K562 (cell line): ENCODE measurements at regions not wholly inside any gene's neighbourhood (a gene's known extent, or its start where the extent isn't known, plus 50 kb on each side); places are given as distances from the start of the nearest gene placed in this dataset.

ENCODE experiments used
- ATAC-seq: fragments of 200-7000 bp; cut with Tn5 transposase; 3 replicates; pipeline ENCODE4 v1.9.1; 2020; ENCODE audit warnings: moderate library complexity
- BruUV-seq: library from RNA; stranded (reverse); fragments of 400-500 nt; replicated peaks from 2 replicates; lab custom pipeline; 2021; lab: Mats Ljungman, UMichigan
- CTCF ChIA-PET: fragments of 300-600 bp; formaldehyde crosslinking; extraction: SDS; loops from one replicate; lab custom pipeline; 2021; ENCODE audit warnings: low intra/inter-chr PET ratio; lab: Yijun Ruan, JAX
- POLR2A ChIA-PET: fragments of 300-600, 350-650 bp; sonication (Branson Sonifier 250); formaldehyde crosslinking; extraction: SDS; loops from one replicate; lab custom pipeline; 2021; ENCODE audit warnings: antibody characterized with exemption, inconsistent platforms; lab: Yijun Ruan, JAX
- DNase-seq, 4 experiments: peaks; one replicate each; pipeline versions ENCODE4 v3.0.0 to v3.0.0-alpha.2; 2011 to 2018; ENCODE audit warnings: low spot score in 3 of 4, mixed read lengths in 3 of 4; ENCODE audit errors: extremely low read depth in 1 of 4
- FAIRE-seq: peaks from 2 replicates; lab custom pipeline; 2011; peaks lifted over from hg19 to GRCh38; lab: Jason Lieb, UNC
- H2AFZ ChIP-seq: 2 replicates; pipeline ENCODE4 v1.6.0; 2011; ENCODE audit warnings: low read depth, low read length, control low read depth, inconsistent platforms
- H3K27ac ChIP-seq: fragments of 200-600 bp; 3 replicates; pipeline ENCODE4 v1.8.0; 2011; ENCODE audit warnings: low read depth, mild to moderate bottlenecking, control low read depth, inconsistent platforms, low read length, moderate library complexity, mixed read lengths; ENCODE audit errors: extremely low read depth
- H3K27me3 ChIP-seq, 2 experiments: fragments of 300-600 bp in 1 of 2; 2 replicates in 1 of 2; 3 replicates in 1 of 2; pipeline versions ENCODE4 v1.6.0 to v1.8.0; 2011; ENCODE audit warnings: inconsistent platforms in 2 of 2, low read length in 2 of 2, mild to moderate bottlenecking in 1 of 2, mixed read lengths in 1 of 2, moderate library complexity in 1 of 2; ENCODE audit not compliant: control insufficient read depth in 2 of 2, insufficient read depth in 2 of 2
- H3K36me3 ChIP-seq: fragments of 300-600 bp; 3 replicates; pipeline ENCODE4 v1.8.0; 2011; ENCODE audit warnings: mild to moderate bottlenecking, low read length, inconsistent platforms; ENCODE audit not compliant: control insufficient read depth, insufficient read depth
- H3K4me1 ChIP-seq, 2 experiments: fragments of 200-600 bp in 1 of 2; replicated peaks in 1 of 2; 2 replicates in 1 of 2; 3 replicates in 1 of 2; pipeline versions ENCODE4 v1.5.1 to v1.8.0; 2011; ENCODE audit warnings: inconsistent platforms in 2 of 2, low read length in 2 of 2, mild to moderate bottlenecking in 1 of 2, mixed read lengths in 1 of 2, moderate library complexity in 1 of 2; ENCODE audit not compliant: control insufficient read depth in 2 of 2, insufficient read depth in 2 of 2
- H3K4me2 ChIP-seq: 2 replicates; pipeline ENCODE4 v1.6.1; 2011; ENCODE audit warnings: low read length, control low read depth, inconsistent platforms, mixed read lengths; ENCODE audit not compliant: insufficient read depth
- H3K4me3 ChIP-seq: fragments of 200-600 bp; sonication (generic), shearing (Covaris generic); 2 replicates; pipeline ENCODE4 v1.5.1; 2016; ENCODE audit warnings: control low read depth, inconsistent platforms
- H3K79me2 ChIP-seq: fragments of 200-600 bp; 3 replicates; pipeline ENCODE4 v1.8.0; 2011; ENCODE audit warnings: low read length, inconsistent platforms; ENCODE audit not compliant: control insufficient read depth, insufficient read depth
- H3K9ac ChIP-seq, 2 experiments: 2 replicates each; pipeline versions ENCODE4 v1.6.0 to v1.6.1; 2011; ENCODE audit warnings: low read depth in 2 of 2, low read length in 2 of 2, control low read depth in 1 of 2, inconsistent platforms in 1 of 2, mild to moderate bottlenecking in 1 of 2, mixed read lengths in 1 of 2; ENCODE audit not compliant: insufficient read depth in 1 of 2
- H3K9me1 ChIP-seq: one replicate; pipeline ENCODE4 v1.6.0; 2011; ENCODE audit warnings: inconsistent platforms, mild to moderate bottlenecking, low read length, moderate library complexity; ENCODE audit not compliant: control insufficient read depth, insufficient read depth
- H3K9me3 ChIP-seq: replicated peaks from 2 replicates; pipeline ENCODE4 v1.5.1; 2011; ENCODE audit warnings: low read depth, low read length, inconsistent platforms; ENCODE audit not compliant: control insufficient read depth, insufficient read depth
- H4K20me1 ChIP-seq: replicated peaks from 2 replicates; pipeline ENCODE4 v1.6.1; 2011; ENCODE audit warnings: low read length, inconsistent platforms, mixed read lengths; ENCODE audit not compliant: control insufficient read depth, insufficient read depth
- PCBP1 ChIP-seq: fragments of 200-400 bp; formaldehyde crosslinking; IDR thresholded peaks from 2 replicates; pipeline ENCODE4 v1.6.1; 2018; ENCODE audit warnings: mild to moderate bottlenecking, low read depth, low read length; ENCODE audit not compliant: poor library complexity, severe bottlenecking
- RBM15 ChIP-seq: fragments of 200-400 bp; formaldehyde crosslinking; IDR thresholded peaks from 2 replicates; pipeline ENCODE4 v1.6.1; 2018; ENCODE audit warnings: mild to moderate bottlenecking, low read length, moderate library complexity; ENCODE audit not compliant: insufficient read depth
- U2AF1 ChIP-seq: fragments of 200-400 bp; formaldehyde crosslinking; optimal IDR thresholded peaks from 2 replicates; pipeline ENCODE3; 2017; ENCODE audit warnings: mild to moderate bottlenecking, low read depth, low read length, moderate library complexity
- XRCC5 ChIP-seq: fragments of 200-400 bp; formaldehyde crosslinking; IDR thresholded peaks from 2 replicates; pipeline ENCODE4 v1.6.1; 2017; ENCODE audit warnings: low read depth, mild to moderate bottlenecking, low read length
- ZNF184 ChIP-seq: sonication (generic); formaldehyde crosslinking; IDR thresholded peaks from 2 replicates; pipeline ENCODE4 v1.5.0; 2020; ENCODE audit warnings: missing genetic modification reagents
- ZNF764 ChIP-seq: fragments of 250-450 bp; sonication (Bioruptor Pico); IDR thresholded peaks from 2 replicates; pipeline ENCODE4 v1.4.0; 2020; ENCODE audit warnings: low read depth, mild to moderate bottlenecking, moderate library complexity
- WGBS: fragments of 100-300 bp; shearing (Covaris generic); methylation state at CpG from one replicate; pipeline ENCODE4 v1.1.6; 2016; ENCODE audit warnings: low coverage, mixed read lengths; ENCODE audit not compliant: insufficient coverage; ENCODE audit errors: missing lambda C conversion rate; 5-methylcytosine and 5-hydroxymethylcytosine counted together
- in situ Hi-C: fragments of 300-500 bp; cut with MboI; formaldehyde crosslinking; loops from 4 replicates; pipeline ENCODE4 v1.15.0; 2018; ENCODE audit warnings: inconsistent platforms, mixed read lengths
- intact Hi-C: fragments of 100-400 bp; cut with micrococcal nuclease; formaldehyde crosslinking; loops from 2 replicates; pipeline ENCODE4 v1.14.2; 2022
- TF ChIP-seq, protein P1 (sequence below), 3 experiments: IDR thresholded peaks in 2 of 3; conservative IDR thresholded peaks in 1 of 3; 2 replicates each; pipeline ENCODE4 v1.5.1; 2011 to 2012; ENCODE audit warnings: low read length in 3 of 3, mild to moderate bottlenecking in 3 of 3, control low read depth in 2 of 3, improper control_type of control experiment in 1 of 3, inconsistent platforms in 1 of 3, low read depth in 1 of 3, mixed read lengths in 1 of 3, moderate library complexity in 1 of 3; ENCODE audit not compliant: insufficient read depth in 2 of 3
- TF ChIP-seq, protein P2 (sequence below): fragments of 450-650 bp; IDR thresholded peaks from 2 replicates; pipeline ENCODE4 v1.6.1; 2017; ENCODE audit warnings: mild to moderate bottlenecking, moderate library complexity
- TF ChIP-seq, protein P3 (sequence below), 2 experiments: fragments of 450-650 bp; conservative IDR thresholded peaks; 2 replicates each; pipeline ENCODE4 v1.6.1; 2017; ENCODE audit warnings: mild to moderate bottlenecking in 2 of 2, moderate library complexity in 2 of 2
- TF ChIP-seq, protein P4 (sequence below), 2 experiments: fragments of 450-650 bp; IDR thresholded peaks; 2 replicates each; pipeline ENCODE4 v1.6.1; 2018; ENCODE audit warnings: mild to moderate bottlenecking in 2 of 2, low read depth in 1 of 2; ENCODE audit not compliant: partially characterized antibody in 2 of 2

DNA sequence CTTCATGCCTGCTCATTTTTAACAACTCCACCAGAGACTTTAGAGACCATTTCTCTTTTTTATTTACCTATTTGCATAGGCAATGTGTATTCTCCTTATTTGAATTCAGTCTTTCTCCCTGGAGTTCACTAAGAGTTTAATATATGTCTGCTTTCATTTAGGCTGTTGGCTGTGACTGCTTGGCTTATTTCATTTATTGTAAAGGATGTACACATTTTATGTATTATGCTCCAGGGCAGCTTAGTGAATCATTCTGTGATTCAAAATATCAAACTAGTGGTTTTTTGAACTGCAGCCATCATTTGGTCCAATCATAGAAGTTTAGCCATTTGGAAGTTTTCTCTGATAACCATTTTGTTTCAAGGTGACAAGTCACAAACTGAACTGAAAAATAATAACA, 229.6 kb downstream of the LPIN1 start (continued):
- TF ChIP-seq, protein P1, sequence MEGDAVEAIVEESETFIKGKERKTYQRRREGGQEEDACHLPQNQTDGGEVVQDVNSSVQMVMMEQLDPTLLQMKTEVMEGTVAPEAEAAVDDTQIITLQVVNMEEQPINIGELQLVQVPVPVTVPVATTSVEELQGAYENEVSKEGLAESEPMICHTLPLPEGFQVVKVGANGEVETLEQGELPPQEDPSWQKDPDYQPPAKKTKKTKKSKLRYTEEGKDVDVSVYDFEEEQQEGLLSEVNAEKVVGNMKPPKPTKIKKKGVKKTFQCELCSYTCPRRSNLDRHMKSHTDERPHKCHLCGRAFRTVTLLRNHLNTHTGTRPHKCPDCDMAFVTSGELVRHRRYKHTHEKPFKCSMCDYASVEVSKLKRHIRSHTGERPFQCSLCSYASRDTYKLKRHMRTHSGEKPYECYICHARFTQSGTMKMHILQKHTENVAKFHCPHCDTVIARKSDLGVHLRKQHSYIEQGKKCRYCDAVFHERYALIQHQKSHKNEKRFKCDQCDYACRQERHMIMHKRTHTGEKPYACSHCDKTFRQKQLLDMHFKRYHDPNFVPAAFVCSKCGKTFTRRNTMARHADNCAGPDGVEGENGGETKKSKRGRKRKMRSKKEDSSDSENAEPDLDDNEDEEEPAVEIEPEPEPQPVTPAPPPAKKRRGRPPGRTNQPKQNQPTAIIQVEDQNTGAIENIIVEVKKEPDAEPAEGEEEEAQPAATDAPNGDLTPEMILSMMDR (IDR thresholded peaks at IDR 0.05 in 2 of 3, conservative IDR thresholded peaks at IDR 0.05 in 1 of 3; ENCODE audit: insufficient read depth in 2 of 3, low read depth in 1 of 3, low read length in 3 of 3) = no peak

DNA sequence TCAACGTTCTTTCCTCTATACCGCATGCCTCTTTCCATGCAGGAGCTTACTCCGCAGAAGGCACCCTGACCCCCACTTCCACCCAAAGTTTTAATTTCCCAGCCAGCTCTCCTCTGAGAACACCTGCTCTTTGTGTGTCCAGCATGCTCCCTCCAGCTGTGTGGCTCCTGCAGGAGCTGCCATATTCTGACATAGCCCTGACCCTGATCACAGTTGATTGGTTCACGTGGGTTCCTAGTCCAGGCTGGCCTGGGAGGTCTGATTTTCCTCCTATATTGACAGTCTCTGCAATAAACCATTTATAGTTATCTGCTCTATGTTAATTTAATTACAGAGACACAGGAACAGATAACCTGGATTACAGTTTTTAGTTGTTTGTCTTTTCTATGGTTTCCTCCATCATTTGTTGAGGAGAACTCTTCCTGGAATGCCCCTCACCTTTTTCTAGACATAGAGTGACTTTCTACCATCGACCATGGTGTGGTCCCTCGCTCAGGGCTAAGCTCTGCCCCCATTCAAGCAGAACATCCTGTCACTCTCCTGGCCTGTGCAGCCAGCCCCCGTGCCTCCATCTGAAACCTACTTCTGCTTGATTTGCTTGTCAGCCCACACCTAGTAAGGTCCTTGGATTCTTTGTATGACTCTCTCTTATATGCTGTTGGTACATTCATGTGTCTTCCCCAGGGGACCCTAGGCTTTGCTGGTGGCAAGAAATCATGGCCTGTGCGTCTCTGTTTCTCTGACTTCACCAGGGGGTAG, 231.5 kb downstream of the LPIN1 start:
- Histone ChIP-seq H3K79me2 (no peaks in the 10 kb centered on the region), H2AFZ (no peak overlapping the region), H3K9ac (no peak overlapping the region), H3K27ac (no peak overlapping the region), H3K27me3 (no peaks in the 10 kb centered on the region), H3K4me3 (no peak overlapping the region), H3K9me3 (peaks cover 10% of the 10 kb centered on the region), H3K4me1 (no peaks in the 10 kb centered on the region), H4K20me1 (no peaks in the 10 kb centered on the region), H3K36me3 (no peaks in the 10 kb centered on the region), H3K9me1 (no peaks in the 10 kb centered on the region), H3K4me2 (no peak overlapping the region)
- in situ Hi-C loops (no loop called here), intact Hi-C loops (no loop called here)
- FAIRE-seq (no peak), DNase-seq (no peak), ATAC-seq (no peak)
- BruUV-seq = no TSS peak
- ChIA-PET POLR2A (interaction anchor here (0.8 to 1.5 kb wide), 3 partner anchors 10 to 36 kb away, joined by 3 to 4 read pairs (median 3); no protein-coding TSS in a partner anchor), CTCF (no interaction called here)
- WGBS = 55% methylated on average over 8 of the region's 8 CpGs
- no peak for TF ChIP-seq PCBP1
- no peak for TF ChIP-seq XRCC5
- TF ChIP-seq ZNF184 (CRISPR knock-in tag) = no peak
- no peak for TF ChIP-seq RBM15
- TF ChIP-seq, protein P2, sequence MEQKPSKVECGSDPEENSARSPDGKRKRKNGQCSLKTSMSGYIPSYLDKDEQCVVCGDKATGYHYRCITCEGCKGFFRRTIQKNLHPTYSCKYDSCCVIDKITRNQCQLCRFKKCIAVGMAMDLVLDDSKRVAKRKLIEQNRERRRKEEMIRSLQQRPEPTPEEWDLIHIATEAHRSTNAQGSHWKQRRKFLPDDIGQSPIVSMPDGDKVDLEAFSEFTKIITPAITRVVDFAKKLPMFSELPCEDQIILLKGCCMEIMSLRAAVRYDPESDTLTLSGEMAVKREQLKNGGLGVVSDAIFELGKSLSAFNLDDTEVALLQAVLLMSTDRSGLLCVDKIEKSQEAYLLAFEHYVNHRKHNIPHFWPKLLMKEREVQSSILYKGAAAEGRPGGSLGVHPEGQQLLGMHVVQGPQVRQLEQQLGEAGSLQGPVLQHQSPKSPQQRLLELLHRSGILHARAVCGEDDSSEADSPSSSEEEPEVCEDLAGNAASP = no peak
- TF ChIP-seq, protein P3, sequence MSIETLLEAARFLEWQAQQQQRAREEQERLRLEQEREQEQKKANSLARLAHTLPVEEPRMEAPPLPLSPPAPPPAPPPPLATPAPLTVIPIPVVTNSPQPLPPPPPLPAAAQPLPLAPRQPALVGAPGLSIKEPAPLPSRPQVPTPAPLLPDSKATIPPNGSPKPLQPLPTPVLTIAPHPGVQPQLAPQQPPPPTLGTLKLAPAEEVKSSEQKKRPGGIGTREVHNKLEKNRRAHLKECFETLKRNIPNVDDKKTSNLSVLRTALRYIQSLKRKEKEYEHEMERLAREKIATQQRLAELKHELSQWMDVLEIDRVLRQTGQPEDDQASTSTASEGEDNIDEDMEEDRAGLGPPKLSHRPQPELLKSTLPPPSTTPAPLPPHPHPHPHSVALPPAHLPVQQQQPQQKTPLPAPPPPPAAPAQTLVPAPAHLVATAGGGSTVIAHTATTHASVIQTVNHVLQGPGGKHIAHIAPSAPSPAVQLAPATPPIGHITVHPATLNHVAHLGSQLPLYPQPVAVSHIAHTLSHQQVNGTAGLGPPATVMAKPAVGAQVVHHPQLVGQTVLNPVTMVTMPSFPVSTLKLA (conservative IDR thresholded peaks at IDR 0.05) = no peak
- no peak for TF ChIP-seq U2AF1
- TF ChIP-seq, protein P4, sequence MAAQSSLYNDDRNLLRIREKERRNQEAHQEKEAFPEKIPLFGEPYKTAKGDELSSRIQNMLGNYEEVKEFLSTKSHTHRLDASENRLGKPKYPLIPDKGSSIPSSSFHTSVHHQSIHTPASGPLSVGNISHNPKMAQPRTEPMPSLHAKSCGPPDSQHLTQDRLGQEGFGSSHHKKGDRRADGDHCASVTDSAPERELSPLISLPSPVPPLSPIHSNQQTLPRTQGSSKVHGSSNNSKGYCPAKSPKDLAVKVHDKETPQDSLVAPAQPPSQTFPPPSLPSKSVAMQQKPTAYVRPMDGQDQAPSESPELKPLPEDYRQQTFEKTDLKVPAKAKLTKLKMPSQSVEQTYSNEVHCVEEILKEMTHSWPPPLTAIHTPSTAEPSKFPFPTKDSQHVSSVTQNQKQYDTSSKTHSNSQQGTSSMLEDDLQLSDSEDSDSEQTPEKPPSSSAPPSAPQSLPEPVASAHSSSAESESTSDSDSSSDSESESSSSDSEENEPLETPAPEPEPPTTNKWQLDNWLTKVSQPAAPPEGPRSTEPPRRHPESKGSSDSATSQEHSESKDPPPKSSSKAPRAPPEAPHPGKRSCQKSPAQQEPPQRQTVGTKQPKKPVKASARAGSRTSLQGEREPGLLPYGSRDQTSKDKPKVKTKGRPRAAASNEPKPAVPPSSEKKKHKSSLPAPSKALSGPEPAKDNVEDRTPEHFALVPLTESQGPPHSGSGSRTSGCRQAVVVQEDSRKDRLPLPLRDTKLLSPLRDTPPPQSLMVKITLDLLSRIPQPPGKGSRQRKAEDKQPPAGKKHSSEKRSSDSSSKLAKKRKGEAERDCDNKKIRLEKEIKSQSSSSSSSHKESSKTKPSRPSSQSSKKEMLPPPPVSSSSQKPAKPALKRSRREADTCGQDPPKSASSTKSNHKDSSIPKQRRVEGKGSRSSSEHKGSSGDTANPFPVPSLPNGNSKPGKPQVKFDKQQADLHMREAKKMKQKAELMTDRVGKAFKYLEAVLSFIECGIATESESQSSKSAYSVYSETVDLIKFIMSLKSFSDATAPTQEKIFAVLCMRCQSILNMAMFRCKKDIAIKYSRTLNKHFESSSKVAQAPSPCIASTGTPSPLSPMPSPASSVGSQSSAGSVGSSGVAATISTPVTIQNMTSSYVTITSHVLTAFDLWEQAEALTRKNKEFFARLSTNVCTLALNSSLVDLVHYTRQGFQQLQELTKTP (IDR thresholded peaks at IDR 0.05; ENCODE audit: low read depth in 1 of 2, partially characterized antibody in 2 of 2) = no peak
- TF ChIP-seq ZNF764 (CRISPR knock-in tag) = no peak
